RPMI8226 (cell line): ENCODE measurements at regions not wholly inside any gene's neighbourhood (a gene's known extent, or its start where the extent isn't known, plus 50 kb on each side); places are given as distances from the start of the nearest gene placed in this dataset.
"Not testable (repeated sequence)": the region's sequence is repeated elsewhere in the genome, so short reads cannot be mapped to it uniquely, and the experiment has no call there.

Experiments
- DNase-seq: peaks from one replicate; pipeline ENCODE4 v3.0.0-alpha.2; 2015

- no peak for DNase-seq
These were observed 58.1 kb upstream of the TUNAR start for GRCh38 chr14:95818581-95818980.

- DNase-seq, result no peak
These were observed 59.4 kb upstream of the TUNAR start for GRCh38 chr14:95817271-95817670.

GRCh38 chr14:95816539-95816938, 60.1 kb upstream of the TUNAR start:
- DNase-seq, result no peak

GRCh38 chr14:95815226-95815690, 61.4 kb upstream of the TUNAR start:
- no peak for DNase-seq

- no peak for DNase-seq
These were observed 62.0 kb upstream of the TUNAR start for GRCh38 chr14:95814363-95815225.

GRCh38 chr14:95811813-95812212, 64.8 kb upstream of the TUNAR start:
- no peak for DNase-seq

- no peak for DNase-seq
These were observed 68.3 kb upstream of the TUNAR start for GRCh38 chr14:95808371-95808770.

- DNase-seq, result no peak
These were observed 79.8 kb upstream of the TUNAR start for GRCh38 chr14:95796788-95797187.

- DNase-seq, result no peak
These were observed 74.0 kb upstream of the TCL1A start for GRCh38 chr14:95787941-95788340.

GRCh38 chr14:95786566-95786965, 72.6 kb upstream of the TCL1A start:
- DNase-seq, result no peak

- peak; percentile 25 for DNase-seq
These were observed 70.2 kb upstream of the TCL1A start for GRCh38 chr14:95784137-95784536.

GRCh38 chr14:95776798-95777534, 63.0 kb upstream of the TCL1A start:
- no peak for DNase-seq

- DNase-seq, result peak; percentile 48
These were observed 60.6 kb upstream of the TCL1A start for GRCh38 chr14:95774265-95775160.

- DNase-seq, result peak; percentile 44
These were observed 56.9 kb upstream of the TCL1A start for GRCh38 chr14:95770777-95771176.

- no peak for DNase-seq
These were observed 56.1 kb upstream of the TCL1A start for GRCh38 chr14:95769976-95770375.

- not testable (repeated sequence) for DNase-seq
These were observed 55.5 kb upstream of the TCL1A start for GRCh38 chr14:95769431-95769830.

GRCh38 chr14:95765051-95765450, 51.1 kb upstream of the TCL1A start:
- DNase-seq, result no peak

GRCh38 chr14:95763875-95764274, 50.0 kb upstream of the TCL1A start:
- no peak for DNase-seq
